IPS DF 6.9 (cell line): ENCODE measurements at regions not wholly inside any gene's neighbourhood (a gene's known extent, or its start where the extent isn't known, plus 50 kb on each side); places are given as distances from the start of the nearest gene placed in this dataset.
"Not testable (repeated sequence)": the region's sequence is repeated elsewhere in the genome, so short reads cannot be mapped to it uniquely, and the experiment has no call there.

Experiments
- DNase-seq: peaks from one replicate; pipeline ENCODE4 v3.0.0-alpha.2; 2013; ENCODE audit warnings: low read depth, low spot score
- H3K27ac ChIP-seq: one replicate; pipeline ENCODE4 v1.5.1; 2013; ENCODE audit warnings: low read length, control low read depth
- H3K27me3 ChIP-seq: 2 replicates; pipeline ENCODE4 v1.6.1; 2013; ENCODE audit warnings: mild to moderate bottlenecking, low read length; ENCODE audit not compliant: control insufficient read depth, insufficient read depth
- H3K36me3 ChIP-seq: 2 replicates; pipeline ENCODE4 v1.6.1; 2013; ENCODE audit warnings: low read length; ENCODE audit not compliant: control insufficient read depth, insufficient read depth
- H3K4me1 ChIP-seq: 2 replicates; pipeline ENCODE4 v1.6.1; 2013; ENCODE audit warnings: low read length; ENCODE audit not compliant: control insufficient read depth, insufficient read depth
- H3K4me3 ChIP-seq: 2 replicates; pipeline ENCODE4 v1.5.1; 2013; ENCODE audit warnings: mild to moderate bottlenecking, low read length
- H3K9me3 ChIP-seq: 2 replicates; pipeline ENCODE4 v1.6.1; 2013; ENCODE audit warnings: low read length, inconsistent platforms; ENCODE audit not compliant: control insufficient read depth, insufficient read depth
- WGBS: extraction: QIAGEN DNeasy Blood & Tissue Kit; methylation state at CpG from one replicate; pipeline ENCODE4 v1.1.7; 2013; ENCODE audit warnings: mixed read lengths, missing lambda C conversion rate; ENCODE audit not compliant: insufficient read length, insufficient coverage; 5-methylcytosine and 5-hydroxymethylcytosine counted together

- no peak overlapping the region for H3K27ac ChIP-seq
- no CpG with 5 or more reads among the region's 3 CpGs for WGBS
- H3K4me1 ChIP-seq, result no peaks in the 10 kb centered on the region
- H3K36me3 ChIP-seq, result no peaks in the 10 kb centered on the region
- no peaks in the 10 kb centered on the region for H3K9me3 ChIP-seq
- no peaks in the 10 kb centered on the region for H3K27me3 ChIP-seq
- no peak overlapping the region for H3K4me3 ChIP-seq
- no peak for DNase-seq
Measured at GRCh38 chr5:18292146-18292545, 657.9 kb downstream of the TAF11L14 start.

- H3K4me1 ChIP-seq, H3K27me3 ChIP-seq, H3K27ac ChIP-seq, DNase-seq, H3K36me3 ChIP-seq, H3K4me3 ChIP-seq, H3K9me3 ChIP-seq: not testable (repeated sequence)
- WGBS, result no CpG with 5 or more reads among the region's 3 CpGs
Measured at GRCh38 chr5:18295696-18296095, 661.4 kb downstream of the TAF11L14 start.

GRCh38 chr5:18299166-18299565, 664.9 kb downstream of the TAF11L14 start:
- no peak overlapping the region for H3K27ac ChIP-seq
- no peaks in the 10 kb centered on the region for H3K36me3 ChIP-seq
- H3K4me3 ChIP-seq, result no peak overlapping the region
- H3K27me3 ChIP-seq, result no peaks in the 10 kb centered on the region
- no peaks in the 10 kb centered on the region for H3K4me1 ChIP-seq
- no peaks in the 10 kb centered on the region for H3K9me3 ChIP-seq
- DNase-seq, result no peak

DNA sequence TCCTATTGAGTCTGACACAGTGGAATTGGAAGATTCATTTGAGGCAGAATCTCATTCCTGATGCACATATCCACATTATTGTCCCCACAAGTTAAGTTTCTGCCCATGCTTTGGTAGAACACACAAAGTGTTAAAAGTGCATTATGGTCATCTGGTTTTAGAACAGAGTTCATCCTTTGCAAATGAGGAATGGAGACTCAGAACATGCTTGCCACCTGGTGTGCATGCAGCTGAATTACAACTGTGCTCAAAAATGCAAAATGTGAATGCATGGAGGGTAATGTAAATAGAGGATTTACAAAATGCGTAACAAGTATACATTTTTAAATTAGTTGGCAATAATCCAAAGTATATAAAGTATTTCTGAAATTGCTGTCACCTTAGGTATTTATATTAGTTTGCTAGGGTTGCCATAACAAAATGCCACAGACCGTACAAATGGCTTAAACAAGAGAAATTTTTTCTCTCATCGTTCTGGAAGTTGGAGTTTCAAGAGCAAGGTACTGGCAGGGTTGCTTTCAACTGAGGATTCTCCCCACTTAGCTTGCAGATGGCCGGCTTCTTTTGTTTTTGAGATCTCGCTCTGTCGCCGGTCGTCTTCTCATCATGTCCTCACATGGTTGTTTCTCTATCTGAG, 671.1 kb downstream of the TAF11L14 start:
- H3K27ac ChIP-seq, result no peak overlapping the region
- no peaks in the 10 kb centered on the region for H3K36me3 ChIP-seq
- no peak overlapping the region for H3K4me3 ChIP-seq
- no peaks in the 10 kb centered on the region for H3K9me3 ChIP-seq
- H3K27me3 ChIP-seq, result no peaks in the 10 kb centered on the region
- WGBS, result no CpG with 5 or more reads among the region's 8 CpGs
- H3K4me1 ChIP-seq, result no peaks in the 10 kb centered on the region
- DNase-seq, result no peak

- no peaks in the 10 kb centered on the region for H3K4me1 ChIP-seq
- no CpG with 5 or more reads among the region's 3 CpGs for WGBS
- H3K27ac ChIP-seq, result no peak overlapping the region
- no peaks in the 10 kb centered on the region for H3K9me3 ChIP-seq
- no peak for DNase-seq
- H3K36me3 ChIP-seq, result no peaks in the 10 kb centered on the region
- no peak overlapping the region for H3K4me3 ChIP-seq
- no peaks in the 10 kb centered on the region for H3K27me3 ChIP-seq
Measured at GRCh38 chr5:18311266-18311665, 677.0 kb downstream of the TAF11L14 start.

DNA sequence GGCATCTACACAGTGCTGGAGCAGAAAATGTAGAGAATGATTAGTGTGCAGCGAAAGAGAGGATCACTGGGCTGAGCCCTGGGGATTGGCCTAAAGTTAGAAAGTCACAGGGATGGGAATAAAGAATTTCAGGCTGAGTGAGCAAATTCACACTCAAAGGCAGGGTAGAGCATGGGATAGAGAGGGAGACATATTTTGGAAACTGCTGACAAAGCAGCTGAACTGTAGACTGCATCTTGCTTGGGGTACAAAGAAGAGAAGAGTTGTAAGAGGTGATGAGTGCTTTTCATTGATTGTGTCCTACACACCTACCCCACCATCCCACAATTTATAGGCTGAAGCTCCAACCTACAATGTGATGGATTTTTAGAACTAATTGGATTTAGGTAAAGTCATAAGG, 677.8 kb downstream of the TAF11L14 start:
- H3K27me3 ChIP-seq, result no peaks in the 10 kb centered on the region
- H3K4me3 ChIP-seq, result no peak overlapping the region
- DNase-seq, result no peak
- H3K9me3 ChIP-seq, result no peaks in the 10 kb centered on the region
- H3K27ac ChIP-seq, result no peak overlapping the region
- no CpG with 5 or more reads among the region's 1 CpG for WGBS
- H3K36me3 ChIP-seq, result no peaks in the 10 kb centered on the region
- no peaks in the 10 kb centered on the region for H3K4me1 ChIP-seq

DNA sequence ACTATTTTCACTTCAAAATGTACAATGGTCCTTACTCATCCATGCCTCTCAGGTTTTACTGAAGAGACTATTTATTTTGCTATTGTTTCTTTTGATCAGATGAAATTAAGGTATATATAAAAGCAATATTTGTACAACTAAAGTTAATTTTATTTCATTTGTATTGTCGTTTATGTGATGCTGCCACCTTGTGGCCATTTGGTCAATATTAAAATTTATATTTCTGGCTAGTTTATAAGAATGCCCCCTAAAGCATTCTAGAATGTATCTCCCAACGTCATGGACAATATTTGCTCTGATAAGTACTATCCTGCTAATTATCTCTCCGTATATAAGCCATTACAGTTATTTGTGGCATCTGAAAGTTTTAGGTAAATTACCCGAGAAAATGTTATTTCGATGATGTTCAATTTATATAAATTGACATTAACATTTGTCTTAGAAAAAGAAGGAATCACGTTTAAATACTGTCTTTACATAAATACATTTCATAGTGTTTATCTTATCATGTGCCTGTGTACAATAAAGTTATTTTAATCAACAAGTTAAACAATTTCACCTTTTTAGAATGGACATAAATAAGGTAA, 680.0 kb downstream of the TAF11L14 start:
- no peaks in the 10 kb centered on the region for H3K27me3 ChIP-seq
- no peaks in the 10 kb centered on the region for H3K4me1 ChIP-seq
- H3K4me3 ChIP-seq, result no peak overlapping the region
- H3K36me3 ChIP-seq, result no peaks in the 10 kb centered on the region
- H3K9me3 ChIP-seq, result no peaks in the 10 kb centered on the region
- no peak for DNase-seq
- H3K27ac ChIP-seq, result no peak overlapping the region
- no CpG with 5 or more reads among the region's 6 CpGs for WGBS

DNA sequence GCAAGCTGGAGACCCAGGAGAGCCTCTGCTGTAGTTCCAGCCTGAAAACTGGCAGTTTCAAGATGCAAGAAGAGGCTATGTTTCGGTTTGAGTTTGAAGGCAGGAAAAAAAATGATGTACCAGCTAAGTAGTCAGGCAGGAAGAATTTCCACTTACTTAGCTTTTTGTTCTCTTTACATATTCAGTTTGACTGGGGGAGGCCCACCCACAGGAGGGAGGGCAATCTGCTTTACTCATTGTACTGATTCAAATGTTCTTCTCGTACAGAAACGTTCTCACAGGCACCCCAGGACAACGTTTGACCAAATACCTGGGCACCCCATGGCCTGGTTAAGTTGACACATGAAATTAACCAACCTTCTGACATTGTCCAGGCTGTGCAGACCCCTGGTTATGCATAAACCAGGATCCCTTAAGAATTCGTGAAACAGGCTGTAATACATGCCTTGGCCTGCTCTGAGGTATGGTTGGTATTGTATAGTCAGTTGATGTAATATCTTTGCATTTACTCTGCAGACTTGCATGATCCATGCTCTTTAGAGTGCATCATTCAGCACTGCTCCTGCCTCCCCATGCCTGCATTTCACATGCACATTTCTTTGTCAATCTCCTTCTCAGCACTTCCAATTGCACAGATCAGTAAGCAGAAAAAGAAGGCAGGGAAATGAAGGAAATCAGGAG, 687.1 kb downstream of the TAF11L14 start:
- Histone ChIP-seq H3K27me3 (no peaks in the 10 kb centered on the region), H3K36me3 (no peaks in the 10 kb centered on the region)
- no CpG with 5 or more reads among the region's 5 CpGs for whole genome bisulfite sequencing

GRCh38 chr5:18323891-18324290, 689.6 kb downstream of the TAF11L14 start:
- H3K4me3 ChIP-seq, result no peak overlapping the region
- H3K27ac ChIP-seq, result no peak overlapping the region
- WGBS, result no CpG with 5 or more reads among the region's 2 CpGs
- no peak for DNase-seq
- H3K27me3 ChIP-seq, result no peaks in the 10 kb centered on the region
- H3K4me1 ChIP-seq, result no peaks in the 10 kb centered on the region
- H3K36me3 ChIP-seq, result no peaks in the 10 kb centered on the region
- H3K9me3 ChIP-seq, result no peaks in the 10 kb centered on the region

More for the DNA sequence above, 687.1 kb downstream of the TAF11L14 start:
- no peak for DNase-seq
- no peaks in the 10 kb centered on the region for H3K4me1 ChIP-seq
- no peak overlapping the region for H3K27ac ChIP-seq
- no peaks in the 10 kb centered on the region for H3K9me3 ChIP-seq
- no peak overlapping the region for H3K4me3 ChIP-seq

GRCh38 chr5:18325431-18325830, 691.2 kb downstream of the TAF11L14 start:
- no peak overlapping the region for H3K4me3 ChIP-seq
- no peak for DNase-seq

DNA sequence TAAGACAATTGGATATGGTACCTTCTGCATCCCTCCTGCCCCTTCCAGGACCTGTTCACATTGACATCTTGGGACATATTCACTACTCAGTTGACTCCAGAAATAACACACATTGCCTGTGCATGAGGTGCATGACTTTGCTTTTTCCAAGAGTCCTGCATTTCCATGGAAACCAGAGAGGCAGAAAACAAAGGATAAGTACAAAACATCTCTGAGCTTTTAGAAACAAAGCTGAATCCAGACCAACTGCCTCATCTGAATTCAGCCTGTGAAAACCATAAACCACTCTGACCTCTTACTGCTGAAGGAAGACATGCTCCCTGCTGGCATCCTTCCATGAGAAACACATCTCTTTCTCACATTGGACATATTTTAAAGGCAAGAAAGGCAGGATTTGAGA, 695.1 kb downstream of the TAF11L14 start:
- H3K27ac ChIP-seq, result no peak overlapping the region
- H3K36me3 ChIP-seq, result no peaks in the 10 kb centered on the region
- H3K9me3 ChIP-seq, result no peaks in the 10 kb centered on the region
- H3K27me3 ChIP-seq, result no peaks in the 10 kb centered on the region
- no peak overlapping the region for H3K4me3 ChIP-seq
- H3K4me1 ChIP-seq, result no peaks in the 10 kb centered on the region
- peak; percentile 1 for DNase-seq

More at GRCh38 chr5:18325431-18325830, 691.2 kb downstream of the TAF11L14 start:
- Histone ChIP-seq H3K27me3 (no peaks in the 10 kb centered on the region), H3K36me3 (no peaks in the 10 kb centered on the region), H3K27ac (no peak overlapping the region), H3K4me1 (no peaks in the 10 kb centered on the region), H3K9me3 (no peaks in the 10 kb centered on the region)
- WGBS, result no CpG with 5 or more reads among the region's 3 CpGs
